HEK293 (cell line): ENCODE measurements at regions not wholly inside any gene's neighbourhood (a gene's known extent, or its start where the extent isn't known, plus 50 kb on each side); places are given as distances from the start of the nearest gene placed in this dataset.

Source experiments
- KLF10 ChIP-seq: fragments of 450-650 bp; IDR thresholded peaks from 2 replicates; pipeline ENCODE4 v1.5.1; 2018; ENCODE audit warnings: missing biosample characterization, mild to moderate bottlenecking, missing genetic modification characterization
- PRDM10 ChIP-seq: fragments of 450-650 bp; formaldehyde crosslinking; IDR thresholded peaks from 2 replicates; pipeline ENCODE4 v1.5.1; 2016; ENCODE audit warnings: missing biosample characterization, missing genetic modification characterization
- ZBTB21 ChIP-seq: fragments of 450-650 bp; formaldehyde crosslinking; IDR thresholded peaks from 2 replicates; pipeline ENCODE4 v1.5.1; 2017; ENCODE audit warnings: missing biosample characterization, missing genetic modification characterization
- ZBTB7A ChIP-seq: fragments of 450-650 bp; formaldehyde crosslinking; IDR thresholded peaks from 2 replicates; pipeline ENCODE4 v1.5.1; 2016; ENCODE audit warnings: low read depth, missing biosample characterization, missing genetic modification characterization
- ZBTB8A ChIP-seq: fragments of 450-650 bp; formaldehyde crosslinking; IDR thresholded peaks from 2 replicates; pipeline ENCODE4 v1.5.1; 2016; ENCODE audit warnings: missing biosample characterization, missing genetic modification characterization
- ZFP37 ChIP-seq: fragments of 450-650 bp; formaldehyde crosslinking; IDR thresholded peaks from 2 replicates; pipeline ENCODE4 v1.5.1; 2016; ENCODE audit warnings: missing biosample characterization, missing genetic modification characterization
- ZFP41 ChIP-seq: fragments of 450-650 bp; formaldehyde crosslinking; IDR thresholded peaks from 2 replicates; pipeline ENCODE4 v1.5.1; 2016; ENCODE audit warnings: missing biosample characterization, missing genetic modification characterization, borderline replicate concordance
- ZNF10 ChIP-seq: fragments of 450-650 bp; formaldehyde crosslinking; IDR thresholded peaks from 2 replicates; pipeline ENCODE4 v1.5.1; 2017; ENCODE audit warnings: missing biosample characterization, missing genetic modification characterization
- ZNF138 ChIP-seq: fragments of 450-650 bp; formaldehyde crosslinking; IDR thresholded peaks from 2 replicates; pipeline ENCODE4 v1.5.1; 2016; ENCODE audit warnings: missing biosample characterization, missing genetic modification characterization, borderline replicate concordance
- ZNF302 ChIP-seq: fragments of 450-650 bp; formaldehyde crosslinking; IDR thresholded peaks from 2 replicates; pipeline ENCODE4 v1.5.1; 2016; ENCODE audit warnings: missing biosample characterization, missing genetic modification characterization, low read depth
- ZNF324 ChIP-seq: fragments of 450-650 bp; formaldehyde crosslinking; IDR thresholded peaks from 2 replicates; pipeline ENCODE4 v1.5.1; 2016; ENCODE audit warnings: missing biosample characterization, missing genetic modification characterization
- ZNF362 ChIP-seq: fragments of 450-650 bp; formaldehyde crosslinking; IDR thresholded peaks from 2 replicates; pipeline ENCODE4 v1.5.1; 2016; ENCODE audit warnings: missing biosample characterization, missing genetic modification characterization
- ZNF37A ChIP-seq: fragments of 450-650 bp; IDR thresholded peaks from 2 replicates; pipeline ENCODE4 v1.5.1; 2018; ENCODE audit warnings: missing biosample characterization, missing genetic modification characterization
- ZNF514 ChIP-seq: fragments of 450-650 bp; formaldehyde crosslinking; IDR thresholded peaks from 2 replicates; pipeline ENCODE4 v1.5.1; 2016; ENCODE audit warnings: missing biosample characterization, missing genetic modification characterization
- ZNF544 ChIP-seq: fragments of 450-650 bp; formaldehyde crosslinking; IDR thresholded peaks from 2 replicates; pipeline ENCODE4 v1.5.0; 2017; ENCODE audit warnings: missing biosample characterization, missing genetic modification characterization
- ZNF610 ChIP-seq: fragments of 450-650 bp; formaldehyde crosslinking; IDR thresholded peaks from 2 replicates; pipeline ENCODE4 v1.5.1; 2016; ENCODE audit warnings: missing biosample characterization, missing genetic modification characterization, borderline replicate concordance
- ZNF629 ChIP-seq: fragments of 450-650 bp; formaldehyde crosslinking; IDR thresholded peaks from 2 replicates; pipeline ENCODE4 v1.5.1; 2017; ENCODE audit warnings: missing biosample characterization, missing genetic modification characterization
- ZNF664 ChIP-seq: fragments of 450-650 bp; formaldehyde crosslinking; IDR thresholded peaks from 2 replicates; pipeline ENCODE4 v1.5.1; 2016; ENCODE audit warnings: missing biosample characterization, missing genetic modification characterization
- ZNF670 ChIP-seq: fragments of 450-650 bp; formaldehyde crosslinking; IDR thresholded peaks from 2 replicates; pipeline ENCODE4 v1.5.1; 2016; ENCODE audit warnings: missing biosample characterization, missing genetic modification characterization, low read depth
- ZNF843 ChIP-seq: fragments of 450-650 bp; formaldehyde crosslinking; IDR thresholded peaks from 2 replicates; pipeline ENCODE4 v1.5.1; 2016; ENCODE audit warnings: missing biosample characterization, missing genetic modification characterization
- TF ChIP-seq, protein P1 (sequence below): fragments of 450-650 bp; formaldehyde crosslinking; IDR thresholded peaks from 2 replicates; pipeline ENCODE4 v1.5.1; 2017; ENCODE audit warnings: missing biosample characterization, mild to moderate bottlenecking, missing genetic modification characterization, moderate library complexity
- TF ChIP-seq, protein P2 (sequence below): fragments of 450-650 bp; formaldehyde crosslinking; IDR thresholded peaks from 2 replicates; pipeline ENCODE4 v1.5.1; 2016; ENCODE audit warnings: missing biosample characterization, missing genetic modification characterization, low read depth
- TF ChIP-seq, protein P3 (sequence below): fragments of 450-650 bp; formaldehyde crosslinking; IDR thresholded peaks from 2 replicates; pipeline ENCODE4 v1.5.1; 2016; ENCODE audit warnings: missing biosample characterization, missing genetic modification characterization
- TF ChIP-seq, protein P4 (sequence below): fragments of 450-650 bp; formaldehyde crosslinking; IDR thresholded peaks from 2 replicates; pipeline ENCODE4 v1.5.1; 2017; ENCODE audit warnings: missing biosample characterization, missing genetic modification characterization
- TF ChIP-seq, protein P5 (sequence below): fragments of 450-650 bp; formaldehyde crosslinking; IDR thresholded peaks from 2 replicates; pipeline ENCODE4 v1.5.1; 2016; ENCODE audit warnings: missing biosample characterization, missing genetic modification characterization

GRCh38 chr10:120978589-120979252 lies 127.6 kb downstream of the WDR11 start (continued):
- TF ChIP-seq, protein P1, sequence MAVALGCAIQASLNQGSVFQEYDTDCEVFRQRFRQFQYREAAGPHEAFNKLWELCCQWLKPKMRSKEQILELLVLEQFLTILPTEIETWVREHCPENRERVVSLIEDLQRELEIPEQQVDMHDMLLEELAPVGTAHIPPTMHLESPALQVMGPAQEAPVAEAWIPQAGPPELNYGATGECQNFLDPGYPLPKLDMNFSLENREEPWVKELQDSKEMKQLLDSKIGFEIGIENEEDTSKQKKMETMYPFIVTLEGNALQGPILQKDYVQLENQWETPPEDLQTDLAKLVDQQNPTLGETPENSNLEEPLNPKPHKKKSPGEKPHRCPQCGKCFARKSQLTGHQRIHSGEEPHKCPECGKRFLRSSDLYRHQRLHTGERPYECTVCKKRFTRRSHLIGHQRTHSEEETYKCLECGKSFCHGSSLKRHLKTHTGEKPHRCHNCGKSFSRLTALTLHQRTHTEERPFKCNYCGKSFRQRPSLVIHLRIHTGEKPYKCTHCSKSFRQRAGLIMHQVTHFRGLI (tag by site-specific recombination), result no peak
- TF ChIP-seq ZNF10 (tag by site-specific recombination) (no peak), ZNF37A (no peak), PRDM10 (tag by site-specific recombination) (peak; percentile 71), ZNF629 (tag by site-specific recombination) (peak; percentile 75), ZNF138 (tag by site-specific recombination) (no peak), ZNF324 (tag by site-specific recombination) (0 out of 2 replicates have a peak, but pooled peaks have one; percentile 34), ZBTB8A (tag by site-specific recombination) (peak; percentile 33; the same call in 1 of the 2 replicates), ZNF514 (no peak), ZNF670 (tag by site-specific recombination) (no peak), ZNF610 (0 out of 2 replicates have a peak, but pooled peaks have one; percentile 22), ZBTB7A (no peak), ZFP41 (tag by site-specific recombination) (no peak), KLF10 (tag by site-specific recombination) (peak; percentile 84), ZBTB21 (tag by site-specific recombination) (peak; percentile 13; the same call in 1 of the 2 replicates), ZNF664 (tag by site-specific recombination) (no peak), ZNF302 (tag by site-specific recombination) (no peak), ZNF544 (tag by site-specific recombination) (no peak), ZNF362 (tag by site-specific recombination) (no peak), ZNF843 (tag by site-specific recombination) (peak; percentile 97), ZFP37 (0 out of 2 replicates have a peak, but pooled peaks have one; percentile 41)
- TF ChIP-seq, protein P2, sequence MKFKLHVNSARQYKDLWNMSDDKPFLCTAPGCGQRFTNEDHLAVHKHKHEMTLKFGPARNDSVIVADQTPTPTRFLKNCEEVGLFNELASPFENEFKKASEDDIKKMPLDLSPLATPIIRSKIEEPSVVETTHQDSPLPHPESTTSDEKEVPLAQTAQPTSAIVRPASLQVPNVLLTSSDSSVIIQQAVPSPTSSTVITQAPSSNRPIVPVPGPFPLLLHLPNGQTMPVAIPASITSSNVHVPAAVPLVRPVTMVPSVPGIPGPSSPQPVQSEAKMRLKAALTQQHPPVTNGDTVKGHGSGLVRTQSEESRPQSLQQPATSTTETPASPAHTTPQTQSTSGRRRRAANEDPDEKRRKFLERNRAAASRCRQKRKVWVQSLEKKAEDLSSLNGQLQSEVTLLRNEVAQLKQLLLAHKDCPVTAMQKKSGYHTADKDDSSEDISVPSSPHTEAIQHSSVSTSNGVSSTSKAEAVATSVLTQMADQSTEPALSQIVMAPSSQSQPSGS (tag by site-specific recombination), result peak; percentile 54
- TF ChIP-seq, protein P3, sequence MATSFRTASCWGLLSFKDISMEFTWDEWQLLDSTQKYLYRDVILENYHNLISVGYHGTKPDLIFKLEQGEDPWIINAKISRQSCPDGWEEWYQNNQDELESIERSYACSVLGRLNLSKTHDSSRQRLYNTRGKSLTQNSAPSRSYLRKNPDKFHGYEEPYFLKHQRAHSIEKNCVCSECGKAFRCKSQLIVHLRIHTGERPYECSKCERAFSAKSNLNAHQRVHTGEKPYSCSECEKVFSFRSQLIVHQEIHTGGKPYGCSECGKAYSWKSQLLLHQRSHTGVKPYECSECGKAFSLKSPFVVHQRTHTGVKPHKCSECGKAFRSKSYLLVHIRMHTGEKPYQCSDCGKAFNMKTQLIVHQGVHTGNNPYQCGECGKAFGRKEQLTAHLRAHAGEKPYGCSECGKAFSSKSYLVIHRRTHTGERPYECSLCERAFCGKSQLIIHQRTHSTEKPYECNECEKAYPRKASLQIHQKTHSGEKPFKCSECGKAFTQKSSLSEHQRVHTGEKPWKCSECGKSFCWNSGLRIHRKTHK (tag by site-specific recombination), result no peak
- TF ChIP-seq, protein P4, sequence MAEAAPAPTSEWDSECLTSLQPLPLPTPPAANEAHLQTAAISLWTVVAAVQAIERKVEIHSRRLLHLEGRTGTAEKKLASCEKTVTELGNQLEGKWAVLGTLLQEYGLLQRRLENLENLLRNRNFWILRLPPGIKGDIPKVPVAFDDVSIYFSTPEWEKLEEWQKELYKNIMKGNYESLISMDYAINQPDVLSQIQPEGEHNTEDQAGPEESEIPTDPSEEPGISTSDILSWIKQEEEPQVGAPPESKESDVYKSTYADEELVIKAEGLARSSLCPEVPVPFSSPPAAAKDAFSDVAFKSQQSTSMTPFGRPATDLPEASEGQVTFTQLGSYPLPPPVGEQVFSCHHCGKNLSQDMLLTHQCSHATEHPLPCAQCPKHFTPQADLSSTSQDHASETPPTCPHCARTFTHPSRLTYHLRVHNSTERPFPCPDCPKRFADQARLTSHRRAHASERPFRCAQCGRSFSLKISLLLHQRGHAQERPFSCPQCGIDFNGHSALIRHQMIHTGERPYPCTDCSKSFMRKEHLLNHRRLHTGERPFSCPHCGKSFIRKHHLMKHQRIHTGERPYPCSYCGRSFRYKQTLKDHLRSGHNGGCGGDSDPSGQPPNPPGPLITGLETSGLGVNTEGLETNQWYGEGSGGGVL (tag by site-specific recombination), result peak; percentile 70
- TF ChIP-seq, protein P5, sequence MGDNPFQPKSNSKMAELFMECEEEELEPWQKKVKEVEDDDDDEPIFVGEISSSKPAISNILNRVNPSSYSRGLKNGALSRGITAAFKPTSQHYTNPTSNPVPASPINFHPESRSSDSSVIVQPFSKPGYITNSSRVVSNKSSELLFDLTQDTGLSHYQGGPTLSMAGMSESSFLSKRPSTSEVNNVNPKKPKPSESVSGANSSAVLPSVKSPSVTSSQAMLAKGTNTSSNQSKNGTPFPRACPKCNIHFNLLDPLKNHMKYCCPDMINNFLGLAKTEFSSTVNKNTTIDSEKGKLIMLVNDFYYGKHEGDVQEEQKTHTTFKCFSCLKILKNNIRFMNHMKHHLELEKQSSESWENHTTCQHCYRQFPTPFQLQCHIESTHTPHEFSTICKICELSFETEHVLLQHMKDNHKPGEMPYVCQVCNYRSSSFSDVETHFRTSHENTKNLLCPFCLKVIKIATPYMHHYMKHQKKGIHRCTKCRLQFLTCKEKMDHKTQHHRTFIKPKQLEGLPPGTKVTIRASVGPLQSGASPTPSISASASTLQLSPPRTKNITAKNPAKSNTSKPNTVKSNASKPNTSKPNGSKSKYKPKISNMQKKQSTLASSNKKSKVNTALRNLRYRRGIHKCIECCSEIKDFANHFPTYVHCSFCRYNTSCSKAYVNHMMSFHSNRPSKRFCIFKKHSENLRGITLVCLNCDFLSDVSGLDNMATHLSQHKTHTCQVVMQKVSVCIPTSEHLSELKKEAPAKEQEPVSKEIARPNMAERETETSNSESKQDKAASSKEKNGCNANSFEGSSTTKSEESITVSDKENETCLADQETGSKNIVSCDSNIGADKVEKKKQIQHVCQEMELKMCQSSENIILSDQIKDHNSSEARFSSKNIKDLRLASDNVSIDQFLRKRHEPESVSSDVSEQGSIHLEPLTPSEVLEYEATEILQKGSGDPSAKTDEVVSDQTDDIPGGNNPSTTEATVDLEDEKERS, result no peak
